Erythroblast (primary cell): ENCODE measurements at regions not wholly inside any gene's neighbourhood (a gene's known extent, or its start where the extent isn't known, plus 50 kb on each side); places are given as distances from the start of the nearest gene placed in this dataset.

Source experiments
- GATA1 ChIP-seq: IDR thresholded peaks from 2 replicates; pipeline ENCODE4 v1.6.1; 2011; ENCODE audit warnings: low read depth, mild to moderate bottlenecking, control low read depth, low read length, moderate library complexity
- POLR2A ChIP-seq: IDR thresholded peaks from 2 replicates; pipeline ENCODE4 v1.6.1; 2011; ENCODE audit warnings: mild to moderate bottlenecking, low read length

- TF ChIP-seq POLR2A (no peak), GATA1 (no peak)
Measured at GRCh38 chr6:82066196-82066595, 181.3 kb downstream of the IBTK start.
